Suprapubic skin (tissue), 4 donors: ENCODE measurements at regions not wholly inside any gene's neighbourhood (a gene's known extent, or its start where the extent isn't known, plus 50 kb on each side); places are given as distances from the start of the nearest gene placed in this dataset.

Experiments
- DNase-seq, 2 donors: peaks; one replicate each; pipeline ENCODE4 v3.0.0-alpha.2; 2019; ENCODE audit warnings: low spot score in 2 of 2
- H3K27ac ChIP-seq: fragments of 200-600 bp; sonication (generic); one replicate; pipeline ENCODE4 v1.5.1; 2019
- H3K27me3 ChIP-seq: fragments of 200-600 bp; sonication (generic); one replicate; pipeline ENCODE4 v1.5.1; 2019
- H3K36me3 ChIP-seq: fragments of 200-600 bp; sonication (generic); one replicate; pipeline ENCODE4 v1.5.1; 2019
- H3K4me1 ChIP-seq: fragments of 200-600 bp; sonication (generic); one replicate; pipeline ENCODE4 v1.5.1; 2019
- H3K4me3 ChIP-seq: fragments of 200-600 bp; sonication (generic); one replicate; pipeline ENCODE4 v1.5.1; 2019; ENCODE audit warnings: mild to moderate bottlenecking
- H3K9me3 ChIP-seq: fragments of 200-600 bp; sonication (generic); one replicate; pipeline ENCODE4 v1.5.1; 2019
- EP300 ChIP-seq: sonication (generic); formaldehyde crosslinking; IDR thresholded peaks from one replicate; pipeline ENCODE4 v1.6.1; 2017; ENCODE audit warnings: antibody characterized with exemption
- POLR2A ChIP-seq, 2 donors: fragments of 450-650 bp; IDR thresholded peaks; one replicate each; pipeline ENCODE4 v1.6.1; 2017; ENCODE audit warnings: antibody characterized with exemption in 2 of 2, mild to moderate bottlenecking in 2 of 2, moderate library complexity in 2 of 2
- POLR2AphosphoS5 ChIP-seq, 3 donors: sonication (generic); formaldehyde crosslinking; IDR thresholded peaks; one replicate each; pipeline ENCODE4 v1.6.1; 2017; ENCODE audit warnings: antibody characterized with exemption in 3 of 3
- WGBS: methylation state at CpG from one replicate; pipeline ENCODE4 v1.1.5; 2018; 5-methylcytosine and 5-hydroxymethylcytosine counted together
- TF ChIP-seq, protein P1 (sequence below), 2 donors: fragments of 200-600 bp in 1 of 2; fragments of 450-650 bp in 1 of 2; sonication (generic) in 1 of 2; IDR thresholded peaks; one replicate each; pipeline ENCODE4 v1.5.1; 2016 to 2019; ENCODE audit warnings: antibody characterized with exemption in 2 of 2, mild to moderate bottlenecking in 1 of 2, moderate library complexity in 1 of 2

GRCh38 chr4:114085611-114086345 is 106.3 kb upstream of the ARSJ start:
- H3K4me1 ChIP-seq, result no peaks in the 10 kb centered on the region
- H3K4me3 ChIP-seq, result no peak overlapping the region
- no peaks in the 10 kb centered on the region for H3K27me3 ChIP-seq
- DNase-seq, result no peak
- H3K27ac ChIP-seq, result no peak overlapping the region
- TF ChIP-seq, protein P1, sequence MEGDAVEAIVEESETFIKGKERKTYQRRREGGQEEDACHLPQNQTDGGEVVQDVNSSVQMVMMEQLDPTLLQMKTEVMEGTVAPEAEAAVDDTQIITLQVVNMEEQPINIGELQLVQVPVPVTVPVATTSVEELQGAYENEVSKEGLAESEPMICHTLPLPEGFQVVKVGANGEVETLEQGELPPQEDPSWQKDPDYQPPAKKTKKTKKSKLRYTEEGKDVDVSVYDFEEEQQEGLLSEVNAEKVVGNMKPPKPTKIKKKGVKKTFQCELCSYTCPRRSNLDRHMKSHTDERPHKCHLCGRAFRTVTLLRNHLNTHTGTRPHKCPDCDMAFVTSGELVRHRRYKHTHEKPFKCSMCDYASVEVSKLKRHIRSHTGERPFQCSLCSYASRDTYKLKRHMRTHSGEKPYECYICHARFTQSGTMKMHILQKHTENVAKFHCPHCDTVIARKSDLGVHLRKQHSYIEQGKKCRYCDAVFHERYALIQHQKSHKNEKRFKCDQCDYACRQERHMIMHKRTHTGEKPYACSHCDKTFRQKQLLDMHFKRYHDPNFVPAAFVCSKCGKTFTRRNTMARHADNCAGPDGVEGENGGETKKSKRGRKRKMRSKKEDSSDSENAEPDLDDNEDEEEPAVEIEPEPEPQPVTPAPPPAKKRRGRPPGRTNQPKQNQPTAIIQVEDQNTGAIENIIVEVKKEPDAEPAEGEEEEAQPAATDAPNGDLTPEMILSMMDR (IDR thresholded peaks at IDR 0.05), result no peak
- TF ChIP-seq POLR2A (IDR thresholded peaks at IDR 0.05) (no peak), EP300 (no peak), POLR2AphosphoS5 (IDR thresholded peaks at IDR 0.05) (no peak)
- H3K9me3 ChIP-seq, result no peaks in the 10 kb centered on the region
- no peaks in the 10 kb centered on the region for H3K36me3 ChIP-seq

- 52% methylated on average over 1 of the region's 1 CpG for WGBS
- Histone ChIP-seq H3K27ac (no peak overlapping the region), H3K9me3 (no peaks in the 10 kb centered on the region), H3K27me3 (no peaks in the 10 kb centered on the region), H3K36me3 (no peaks in the 10 kb centered on the region), H3K4me1 (no peaks in the 10 kb centered on the region), H3K4me3 (no peak overlapping the region)
- TF ChIP-seq POLR2AphosphoS5 (IDR thresholded peaks at IDR 0.05), result no peak
- TF ChIP-seq EP300, result no peak
- TF ChIP-seq, protein P1 (IDR thresholded peaks at IDR 0.05), result no peak
- TF ChIP-seq POLR2A (IDR thresholded peaks at IDR 0.05), result no peak
- no peak for DNase-seq
Measured at GRCh38 chr4:114087596-114088230, 108.3 kb upstream of the ARSJ start.

GRCh38 chr4:114088481-114088880 is 109.0 kb upstream of the ARSJ start:
- H3K4me1 ChIP-seq, result no peaks in the 10 kb centered on the region
- H3K4me3 ChIP-seq, result no peak overlapping the region
- H3K27me3 ChIP-seq, result no peaks in the 10 kb centered on the region
- no peak overlapping the region for H3K27ac ChIP-seq
- H3K9me3 ChIP-seq, result no peaks in the 10 kb centered on the region
- DNase-seq, result no peak
- no peaks in the 10 kb centered on the region for H3K36me3 ChIP-seq
- TF ChIP-seq EP300 (no peak), POLR2A (IDR thresholded peaks at IDR 0.05) (no peak), POLR2AphosphoS5 (IDR thresholded peaks at IDR 0.05) (no peak)
- TF ChIP-seq, protein P1 (IDR thresholded peaks at IDR 0.05), result no peak

GRCh38 chr4:114091546-114091945 is 112.1 kb upstream of the ARSJ start:
- Histone ChIP-seq H3K4me3 (no peak overlapping the region), H3K27me3 (no peaks in the 10 kb centered on the region), H3K4me1 (no peaks in the 10 kb centered on the region), H3K9me3 (no peaks in the 10 kb centered on the region), H3K27ac (no peak overlapping the region), H3K36me3 (no peaks in the 10 kb centered on the region)
- TF ChIP-seq POLR2AphosphoS5 (IDR thresholded peaks at IDR 0.05) (no peak), EP300 (no peak), POLR2A (IDR thresholded peaks at IDR 0.05) (no peak)
- TF ChIP-seq, protein P1 (IDR thresholded peaks at IDR 0.05), result no peak
- 29% methylated on average over 1 of the region's 1 CpG for WGBS
- no peak for DNase-seq

DNA sequence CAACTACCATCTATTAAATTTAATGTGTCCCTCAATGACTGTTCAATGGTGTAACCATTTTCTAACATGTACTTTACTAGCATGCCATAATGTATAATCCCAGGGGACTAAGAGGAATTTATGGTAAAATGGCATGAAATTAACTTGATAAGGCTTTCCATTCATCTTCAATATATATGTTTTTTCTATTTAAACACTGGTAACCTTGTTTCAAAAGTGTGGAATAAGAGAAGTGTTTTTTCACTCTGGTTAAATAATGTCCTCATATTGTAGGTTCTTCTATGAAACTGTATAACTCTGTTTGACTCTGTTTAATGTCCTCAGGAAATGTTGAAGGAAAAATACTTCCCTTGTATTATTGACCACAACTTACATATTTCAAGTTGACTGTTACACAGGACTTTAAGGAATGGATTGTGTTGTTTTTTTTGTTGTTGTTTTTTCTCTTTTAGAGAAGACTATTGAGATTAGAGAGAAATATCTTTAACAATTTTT is 113.8 kb upstream of the ARSJ start:
- no peak overlapping the region for H3K27ac ChIP-seq
- no peaks in the 10 kb centered on the region for H3K4me1 ChIP-seq
- H3K4me3 ChIP-seq, result no peak overlapping the region
- no peak for TF ChIP-seq EP300
- TF ChIP-seq POLR2AphosphoS5 (IDR thresholded peaks at IDR 0.05), result no peak
- TF ChIP-seq POLR2A (IDR thresholded peaks at IDR 0.05), result no peak
- TF ChIP-seq, protein P1 (IDR thresholded peaks at IDR 0.05), result no peak
- no peaks in the 10 kb centered on the region for H3K36me3 ChIP-seq
- H3K27me3 ChIP-seq, result no peaks in the 10 kb centered on the region
- no peak for DNase-seq
- no peaks in the 10 kb centered on the region for H3K9me3 ChIP-seq
